HG02642 (cell line): ENCODE measurements at regions not wholly inside any gene's neighbourhood (a gene's known extent, or its start where the extent isn't known, plus 50 kb on each side); places are given as distances from the start of the nearest gene placed in this dataset.

Experiments used
- ATAC-seq: cut with Tn5 transposase; IDR thresholded peaks from one replicate; pipeline ENCODE4 v1.9.1; 2021; ENCODE audit warnings: mild to moderate bottlenecking; ENCODE audit not compliant: unreplicated experiment, poor library complexity

DNA sequence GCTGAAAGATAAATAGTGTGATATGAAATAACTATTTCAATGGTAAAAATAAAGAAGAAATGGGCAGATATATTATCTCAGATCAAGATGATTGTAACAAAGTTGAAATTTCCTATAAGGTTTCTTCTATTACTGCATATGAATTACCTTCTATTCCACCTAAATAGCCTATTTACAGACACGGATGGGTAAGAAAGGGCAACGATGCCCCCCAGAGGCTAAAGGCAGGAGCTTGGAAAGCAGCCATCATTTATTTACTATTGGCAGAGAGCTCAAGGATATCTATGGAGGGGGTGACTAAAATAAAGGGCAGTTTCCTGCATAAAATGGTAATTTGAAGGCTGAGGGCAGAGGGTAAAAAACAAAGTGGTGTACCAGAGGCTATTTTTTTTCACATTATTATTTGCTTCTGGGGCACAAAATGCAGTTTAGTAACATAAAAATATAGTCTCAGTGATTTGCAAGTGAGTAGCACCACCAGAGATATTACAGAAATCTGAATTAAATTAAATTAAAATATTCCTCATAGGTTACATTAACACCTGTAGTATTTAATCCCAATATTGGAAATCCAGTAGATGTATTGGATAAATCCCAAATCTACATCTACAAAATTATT lies 123.1 kb downstream of the BTC start:
- peak; percentile 57 for ATAC-seq

DNA sequence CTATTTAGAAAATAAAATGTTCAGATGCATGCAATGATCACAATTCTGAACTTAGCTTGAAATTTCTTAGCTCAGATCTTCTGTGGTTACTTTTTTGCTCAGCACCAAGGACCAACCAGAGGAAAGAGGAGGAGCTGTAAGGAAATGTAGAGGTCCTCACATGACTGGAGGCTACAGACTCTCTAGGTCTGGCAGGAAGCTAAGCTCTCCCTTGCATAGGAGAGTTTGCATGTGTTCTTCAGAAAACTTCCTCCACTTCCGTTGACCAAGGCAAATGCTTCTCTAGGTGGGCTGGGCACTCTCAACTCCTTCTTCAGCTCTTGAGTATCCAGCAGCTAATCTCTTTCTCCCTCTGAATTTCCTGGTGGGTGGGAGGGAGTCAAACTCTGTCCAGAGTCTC lies 119.6 kb downstream of the BTC start:
- ATAC-seq, result no peak

DNA sequence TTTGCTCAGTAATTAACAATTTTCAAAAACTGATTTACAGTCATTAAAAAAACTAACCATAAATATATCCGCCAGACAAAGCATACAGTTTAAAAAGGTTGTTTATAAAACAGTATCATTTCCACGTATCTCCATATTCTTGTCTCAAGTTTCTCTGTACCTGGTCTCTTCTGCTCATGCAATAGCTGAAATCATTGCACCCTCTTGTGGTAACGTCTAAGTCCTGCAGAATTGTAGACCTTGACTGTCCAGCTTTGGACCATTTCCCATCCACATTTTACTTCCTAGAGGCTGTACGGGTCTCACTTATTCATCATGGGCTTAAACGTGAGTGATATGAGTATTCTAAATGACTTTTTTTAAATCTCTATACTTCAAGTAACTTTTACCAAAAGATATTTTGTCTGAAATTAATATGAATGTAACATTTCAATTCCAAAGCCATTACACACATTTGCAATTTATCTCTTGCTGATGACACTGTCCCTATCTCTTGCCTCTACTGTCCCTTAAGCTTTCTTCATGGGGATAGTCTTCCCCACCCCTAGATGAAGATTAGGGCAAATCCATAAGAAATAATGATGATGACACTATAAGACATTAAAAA lies 118.5 kb downstream of the BTC start:
- ATAC-seq, result peak; percentile 79

DNA sequence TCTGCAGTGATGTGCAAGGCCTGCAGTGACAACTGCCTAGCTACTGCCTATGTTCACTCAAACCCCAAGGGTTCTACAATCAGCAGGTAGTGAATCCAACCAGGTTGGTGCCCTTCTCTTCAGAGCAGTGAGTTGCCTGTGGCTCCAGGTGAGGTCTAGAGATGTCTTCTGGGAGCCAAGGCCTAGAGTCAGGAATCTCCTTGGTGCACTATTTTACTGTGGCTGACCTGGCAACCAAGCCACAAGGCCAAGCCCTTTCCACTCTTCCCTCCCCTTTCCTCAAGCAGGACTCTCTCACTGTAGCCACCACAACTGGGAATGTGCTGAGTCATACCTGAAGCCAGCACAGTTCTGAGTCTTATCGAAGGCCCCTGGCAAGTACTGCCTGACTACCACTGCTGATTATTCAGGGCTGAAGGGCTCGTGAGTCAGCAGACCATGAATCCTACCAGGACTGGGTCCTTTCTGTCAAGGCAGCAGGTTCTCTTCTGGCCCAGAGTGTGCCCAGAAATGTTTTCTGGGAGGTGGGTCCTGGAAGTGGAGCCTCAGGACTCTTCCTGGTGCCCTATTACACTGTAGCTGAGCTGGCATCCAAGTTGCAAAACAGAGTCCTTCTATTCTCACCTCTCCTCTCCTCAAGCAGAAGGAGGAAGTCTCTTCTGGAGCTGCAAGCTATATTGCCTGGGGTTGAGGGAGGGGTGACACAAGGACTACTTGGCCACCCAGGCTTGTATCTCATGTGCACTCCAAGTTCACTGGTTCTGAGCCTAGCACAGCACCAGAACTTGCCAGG lies 111.6 kb downstream of the BTC start:
- ATAC-seq, result no peak

DNA sequence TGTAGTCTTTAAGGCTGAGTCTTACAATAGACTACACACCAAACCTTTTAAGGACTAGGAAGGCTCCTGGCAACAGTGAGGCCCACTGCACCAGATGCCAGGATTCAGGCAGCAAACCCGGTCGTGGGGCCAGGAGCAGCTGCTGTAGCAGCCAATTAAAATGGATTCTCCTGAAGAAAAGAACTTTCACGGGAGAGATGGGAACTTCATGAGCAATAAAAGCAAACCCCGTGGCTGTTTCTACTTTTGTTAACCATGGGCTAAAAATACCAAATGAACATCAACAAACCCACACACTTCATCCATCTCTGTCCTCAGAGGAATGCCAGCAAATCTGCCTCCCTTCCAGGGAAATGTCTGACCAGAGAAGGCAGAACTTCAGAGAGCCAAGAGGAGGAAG lies 101.4 kb downstream of the BTC start:
- ATAC-seq, result no peak
